OCI-LY7 (cell line): ENCODE measurements at regions not wholly inside any gene's neighbourhood (a gene's known extent, or its start where the extent isn't known, plus 50 kb on each side); places are given as distances from the start of the nearest gene placed in this dataset.

ENCODE experiments used
- BruUV-seq: library from RNA; stranded (reverse); fragments of 400-500 nt; replicated peaks from 2 replicates; lab custom pipeline; 2021; lab: Mats Ljungman, UMichigan
- CTCF ChIA-PET: fragments of 300-600 bp; sonication (Branson Sonifier 250); formaldehyde crosslinking; loops from one replicate; lab custom pipeline; 2022; ENCODE audit warnings: antibody characterized with exemption; ENCODE audit not compliant: unreplicated experiment; lab: Charles Lee
- POLR2A ChIA-PET: fragments of 300-600 bp; sonication (Branson Sonifier 250); formaldehyde crosslinking; loops from one replicate; lab custom pipeline; 2022; ENCODE audit warnings: antibody characterized with exemption; lab: Charles Lee
- DNase-seq: peaks from one replicate; pipeline ENCODE4 v3.0.0-alpha.2; 2015; ENCODE audit warnings: low spot score
- H2AFZ ChIP-seq: fragments of 200-600 bp; sonication (generic), shearing (Covaris generic); 2 replicates; pipeline ENCODE4 v1.6.1; 2014; ENCODE audit warnings: mild to moderate bottlenecking, antibody characterized with exemption, low read length, moderate library complexity
- H3K27ac ChIP-seq: fragments of 200-600 bp; sonication (generic); 2 replicates; pipeline ENCODE4 v1.5.1; 2014; ENCODE audit warnings: mixed run types, low read depth, mild to moderate bottlenecking, moderate library complexity, low read length, inconsistent platforms; ENCODE audit not compliant: poor library complexity, severe bottlenecking
- H3K36me3 ChIP-seq: fragments of 200-600 bp; sonication (generic); 2 replicates; pipeline ENCODE4 v1.6.1; 2014; ENCODE audit warnings: mild to moderate bottlenecking, antibody characterized with exemption, low read length, moderate library complexity, mixed read lengths; ENCODE audit not compliant: insufficient read depth
- H3K4me1 ChIP-seq: fragments of 200-600 bp; sonication (generic); 2 replicates; pipeline ENCODE4 v1.5.1; 2014; ENCODE audit warnings: mild to moderate bottlenecking, low read length; ENCODE audit not compliant: insufficient read depth, poor library complexity, severe bottlenecking
- H3K4me2 ChIP-seq: fragments of 200-600 bp; sonication (generic); 2 replicates; pipeline ENCODE4 v1.6.1; 2014; ENCODE audit warnings: mild to moderate bottlenecking, low read length
- H3K4me3 ChIP-seq: fragments of 200-600 bp; sonication (generic); 2 replicates; pipeline ENCODE4 v1.5.1; 2014; ENCODE audit warnings: mild to moderate bottlenecking, low read depth, low read length; ENCODE audit not compliant: poor library complexity, severe bottlenecking
- H3K79me2 ChIP-seq: fragments of 200-600 bp; sonication (generic); 2 replicates; pipeline ENCODE4 v1.6.1; 2016; ENCODE audit warnings: low read depth, mild to moderate bottlenecking, low read length, moderate library complexity, mixed read lengths; ENCODE audit not compliant: insufficient read depth
- H3K9me2 ChIP-seq: fragments of 200-600 bp; sonication (generic); 2 replicates; pipeline ENCODE4 v1.6.1; 2016; ENCODE audit warnings: mild to moderate bottlenecking, low read length, mixed read lengths; ENCODE audit not compliant: insufficient read depth
- H3K9me3 ChIP-seq: fragments of 200-600 bp; sonication (generic); 2 replicates; pipeline ENCODE4 v1.6.1; 2014; ENCODE audit warnings: mild to moderate bottlenecking, mixed run types, low read length, mixed read lengths
- H4K20me1 ChIP-seq: fragments of 200-600 bp; sonication (generic); 2 replicates; pipeline ENCODE4 v1.6.1; 2014; ENCODE audit warnings: mild to moderate bottlenecking, antibody characterized with exemption, low read length, moderate library complexity, mixed read lengths; ENCODE audit not compliant: insufficient read depth
- CTCF ChIP-seq: fragments of 200-600 bp; sonication (generic); conservative IDR thresholded peaks from 2 replicates; pipeline ENCODE4 v1.5.1; 2014; ENCODE audit warnings: mild to moderate bottlenecking, antibody characterized with exemption, low read length, moderate library complexity, mixed read lengths
- EZH2phosphoT487 ChIP-seq: fragments of 200-600 bp; sonication (generic); IDR thresholded peaks from 2 replicates; pipeline ENCODE4 v1.6.1; 2018; ENCODE audit warnings: low read depth, borderline replicate concordance, mild to moderate bottlenecking, mixed run types, antibody characterized with exemption, low read length, moderate library complexity, mixed read lengths
- intact Hi-C: fragments of 100-400 bp; cut with micrococcal nuclease; formaldehyde crosslinking; loops from one replicate; pipeline ENCODE4 v1.10.0; 2022; ENCODE audit not compliant: unreplicated experiment

- CTCF ChIA-PET = no interaction called here
- BruUV-seq = no TSS peak
- intact Hi-C loops = no loop called here
- POLR2A ChIA-PET = interaction anchor here (0.5 to 0.7 kb wide), 2 partner anchors 30 to 809 kb away, joined by 3 to 7 read pairs; no protein-coding TSS in a partner anchor
- Histone ChIP-seq H3K36me3 (no peaks in the 10 kb centered on the region), H3K9me2 (no peaks in the 10 kb centered on the region), H4K20me1 (no peaks in the 10 kb centered on the region), H2AFZ (no peak overlapping the region), H3K27ac (no peak overlapping the region), H3K79me2 (no peaks in the 10 kb centered on the region), H3K4me3 (no peak overlapping the region), H3K4me2 (no peak overlapping the region), H3K4me1 (no peaks in the 10 kb centered on the region), H3K9me3 (no peaks in the 10 kb centered on the region)
- DNase-seq = no peak
- TF ChIP-seq EZH2phosphoT487 = no peak
- no peak for TF ChIP-seq CTCF
These were observed 301.9 kb upstream of the HS3ST1 start for GRCh38 chr4:11730545-11730944.

GRCh38 chr4:11729548-11729947 is 300.9 kb upstream of the HS3ST1 start:
- Histone ChIP-seq H3K4me2 (no peak overlapping the region), H3K9me3 (no peaks in the 10 kb centered on the region), H3K4me1 (no peaks in the 10 kb centered on the region), H3K79me2 (no peaks in the 10 kb centered on the region), H3K9me2 (no peaks in the 10 kb centered on the region), H3K4me3 (no peak overlapping the region), H4K20me1 (no peaks in the 10 kb centered on the region), H3K27ac (no peak overlapping the region), H2AFZ (no peak overlapping the region), H3K36me3 (no peaks in the 10 kb centered on the region)
- TF ChIP-seq EZH2phosphoT487 (no peak), CTCF (no peak)
- BruUV-seq = no TSS peak
- intact Hi-C loops = no loop called here
- ChIA-PET CTCF (interaction anchor here (0.5 kb wide), 1 partner anchor 165 kb away, joined by 3 read pairs; no protein-coding TSS in a partner anchor), POLR2A (interaction anchor here (0.6 kb wide), 2 partner anchors 431 to 838 kb away, joined by 3 read pairs; no protein-coding TSS in a partner anchor)
- DNase-seq = no peak

GRCh38 chr4:11727903-11728564 is 299.3 kb upstream of the HS3ST1 start:
- no peaks in the 10 kb centered on the region for H3K79me2 ChIP-seq
- H3K9me2 ChIP-seq = no peaks in the 10 kb centered on the region
- intact Hi-C loops = no loop called here
- H3K36me3 ChIP-seq = no peaks in the 10 kb centered on the region
- no TSS peak for BruUV-seq
- ChIA-PET CTCF (no interaction called here), POLR2A (interaction anchor here (0.6 kb wide), 2 partner anchors 27 to 112 kb away, joined by 3 read pairs; no protein-coding TSS in a partner anchor)
- H2AFZ ChIP-seq = no peak overlapping the region
- no peaks in the 10 kb centered on the region for H3K9me3 ChIP-seq
- no peak overlapping the region for H3K4me3 ChIP-seq
- H3K4me1 ChIP-seq = no peaks in the 10 kb centered on the region
- TF ChIP-seq EZH2phosphoT487 (no peak), CTCF (no peak)
- no peak overlapping the region for H3K4me2 ChIP-seq
- H3K27ac ChIP-seq = no peak overlapping the region
- no peaks in the 10 kb centered on the region for H4K20me1 ChIP-seq
- DNase-seq = no peak
